HG02938 (cell line): ENCODE measurements at regions not wholly inside any gene's neighbourhood (a gene's known extent, or its start where the extent isn't known, plus 50 kb on each side); places are given as distances from the start of the nearest gene placed in this dataset.

Experiments used
- ATAC-seq: cut with Tn5 transposase; IDR thresholded peaks from one replicate; pipeline ENCODE4 v1.9.1; 2021; ENCODE audit warnings: mild to moderate bottlenecking, moderate library complexity; ENCODE audit not compliant: unreplicated experiment

DNA sequence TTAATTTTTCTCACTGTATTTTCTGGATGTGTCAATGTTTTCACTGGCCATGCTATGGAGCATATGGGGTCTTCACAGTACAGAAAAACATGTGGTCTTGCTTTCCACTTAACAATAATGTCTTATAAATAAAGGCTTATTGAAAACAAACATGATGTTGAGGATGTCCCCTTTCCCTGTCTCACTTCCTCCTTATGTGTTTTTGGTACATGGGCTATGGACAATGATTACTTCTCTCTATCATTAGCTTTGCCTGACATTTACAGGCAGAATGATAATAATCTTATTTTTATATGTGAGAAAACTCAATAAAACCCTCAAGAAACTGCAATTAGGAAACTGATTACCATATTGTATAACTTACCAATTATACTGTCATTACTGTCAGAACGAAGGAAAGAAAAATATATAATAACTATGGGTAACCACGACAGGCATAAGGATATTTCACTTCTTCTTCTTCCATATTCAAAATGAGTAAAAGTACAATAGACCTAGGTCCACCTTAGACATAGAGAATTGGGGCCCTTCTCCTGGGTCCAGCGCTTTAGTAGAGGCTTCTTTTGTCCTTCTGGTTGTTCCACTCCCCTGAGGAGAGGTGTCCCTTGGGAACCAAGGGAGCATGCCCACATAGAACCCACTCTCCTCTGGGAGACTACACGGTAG is 375.0 kb downstream of the MAN2A1 start:
- ATAC-seq = no peak

DNA sequence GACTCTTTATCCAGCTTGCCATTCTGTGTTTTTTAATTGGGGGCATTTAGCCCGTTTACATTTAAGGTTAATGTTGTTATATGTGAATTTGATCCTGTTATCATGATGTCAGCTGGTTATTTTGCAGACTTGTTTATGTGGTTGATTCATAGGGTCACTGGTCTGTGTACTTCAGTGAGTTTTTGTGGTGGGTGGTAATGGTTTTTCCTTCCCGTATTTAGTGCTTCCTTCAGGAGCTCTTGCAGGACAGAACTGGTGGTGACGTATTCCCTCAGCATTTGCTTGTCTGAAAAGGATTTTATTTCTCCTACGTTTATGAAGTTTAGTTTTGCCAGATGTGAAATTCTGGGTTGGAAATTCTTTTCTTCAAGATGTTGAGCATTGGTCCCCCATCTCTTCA is 381.1 kb downstream of the MAN2A1 start:
- no peak for ATAC-seq

DNA sequence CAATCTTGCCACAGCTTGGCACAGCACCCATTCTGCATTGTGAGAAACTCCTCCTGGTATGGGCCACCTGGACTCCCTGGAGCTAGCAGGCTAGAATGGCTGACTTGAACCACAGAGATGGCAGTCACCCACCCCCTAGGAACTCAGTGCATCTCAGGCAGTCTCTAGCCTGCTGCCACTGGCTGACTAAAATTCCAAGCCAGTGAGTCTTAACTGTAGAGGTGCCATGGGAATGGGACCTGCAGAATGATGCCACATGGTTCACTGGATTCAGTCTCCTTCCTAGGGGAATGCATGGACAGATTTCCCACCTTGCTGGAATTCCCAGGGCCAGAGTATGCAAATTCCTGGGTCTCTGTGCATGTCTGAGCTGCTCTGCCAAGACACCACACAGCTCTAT is 382.9 kb downstream of the MAN2A1 start:
- ATAC-seq = no peak

DNA sequence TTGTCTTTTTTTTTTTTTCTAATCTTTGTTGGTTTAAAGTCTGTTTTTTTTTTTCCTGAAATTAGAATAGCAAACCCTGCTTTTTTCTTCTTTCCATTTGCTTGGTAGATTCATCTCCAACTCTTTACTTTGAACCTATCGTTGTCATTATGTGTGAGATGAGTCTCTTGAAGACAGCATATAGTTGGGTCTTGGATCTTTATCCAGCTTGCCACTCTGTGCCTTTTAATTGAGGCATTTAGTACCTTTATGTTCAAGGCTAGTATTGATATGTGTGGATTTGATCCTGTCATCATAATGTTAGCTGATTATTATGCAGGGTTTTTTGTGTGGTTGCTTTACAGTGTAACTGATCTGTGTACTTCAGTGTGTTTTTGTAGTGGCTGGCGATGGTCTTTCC is 383.8 kb downstream of the MAN2A1 start:
- no peak for ATAC-seq

DNA sequence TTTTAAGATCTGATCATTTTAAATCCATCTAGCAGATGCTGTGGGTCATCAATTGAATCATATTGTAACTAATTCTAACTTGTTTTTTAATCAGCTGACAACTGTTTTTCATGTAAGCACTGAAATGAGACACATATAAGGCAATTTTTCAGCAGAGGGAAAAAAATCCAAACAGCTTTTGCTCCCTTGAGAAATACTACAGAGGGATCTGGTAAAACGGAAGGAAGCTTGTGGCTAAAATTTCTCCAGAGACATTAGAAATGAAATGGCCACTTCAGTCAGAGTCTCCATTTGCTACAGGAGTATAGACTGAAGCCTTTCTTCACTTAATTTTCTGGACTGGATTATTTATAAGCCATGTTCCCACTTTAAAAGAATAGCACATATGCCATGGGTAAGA is 385.9 kb downstream of the MAN2A1 start:
- ATAC-seq = no peak

DNA sequence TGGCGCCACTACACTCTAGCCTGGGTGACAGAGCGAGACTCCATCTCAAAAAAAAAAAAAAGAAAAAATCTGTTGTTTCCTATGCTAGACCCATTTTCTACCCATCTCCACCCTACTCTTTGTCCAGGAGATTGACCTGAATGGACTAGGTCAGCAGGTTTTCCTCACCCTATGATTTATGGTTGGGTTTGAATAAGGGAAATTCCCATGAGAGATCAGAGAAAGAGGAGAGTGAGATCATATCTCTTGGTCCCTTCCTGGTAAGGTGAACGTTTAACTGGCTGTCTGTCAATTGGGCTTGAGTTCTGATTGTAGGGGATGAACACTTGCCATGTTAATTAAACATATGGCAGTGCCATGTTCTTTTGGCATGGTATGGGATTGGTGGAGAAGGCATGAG is 387.4 kb downstream of the MAN2A1 start:
- no peak for ATAC-seq

DNA sequence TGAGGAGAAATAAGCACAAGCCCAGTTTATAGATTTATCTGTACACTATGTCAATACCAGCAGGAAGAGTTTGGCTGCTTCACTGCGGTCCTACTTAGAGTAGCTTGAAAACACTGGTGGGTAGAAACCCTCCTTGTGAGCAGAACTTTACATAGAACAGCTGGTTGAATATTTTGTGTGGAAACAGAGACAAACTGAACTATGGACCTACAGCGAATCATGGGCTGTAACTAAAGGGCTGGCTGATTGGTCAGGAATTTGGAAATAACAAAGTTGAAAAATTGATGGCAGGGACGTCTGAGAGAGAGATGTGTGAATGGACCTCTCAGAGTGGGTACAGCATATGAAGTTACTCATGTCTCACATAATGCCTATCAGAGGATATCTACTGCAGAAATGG is 392.5 kb downstream of the MAN2A1 start:
- ATAC-seq = no peak

DNA sequence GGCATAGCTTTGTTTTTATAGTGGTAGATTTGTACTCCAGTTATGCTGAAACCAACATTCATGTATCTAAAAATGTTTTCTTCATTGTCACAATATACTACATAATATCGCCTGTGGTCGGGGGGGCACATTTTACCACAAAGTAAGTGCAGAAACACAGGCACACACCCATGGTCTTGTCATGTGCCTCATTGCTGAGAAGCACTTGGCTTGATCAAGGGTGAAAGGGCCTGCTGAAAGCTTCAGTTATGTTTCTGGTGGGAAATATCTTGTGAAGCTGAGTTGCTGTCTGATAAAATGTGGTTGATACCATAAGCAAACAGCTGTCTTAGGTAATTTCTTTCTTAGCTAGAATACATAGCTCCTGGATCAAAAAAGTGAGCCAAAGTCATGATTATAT is 393.1 kb downstream of the MAN2A1 start:
- no peak for ATAC-seq

DNA sequence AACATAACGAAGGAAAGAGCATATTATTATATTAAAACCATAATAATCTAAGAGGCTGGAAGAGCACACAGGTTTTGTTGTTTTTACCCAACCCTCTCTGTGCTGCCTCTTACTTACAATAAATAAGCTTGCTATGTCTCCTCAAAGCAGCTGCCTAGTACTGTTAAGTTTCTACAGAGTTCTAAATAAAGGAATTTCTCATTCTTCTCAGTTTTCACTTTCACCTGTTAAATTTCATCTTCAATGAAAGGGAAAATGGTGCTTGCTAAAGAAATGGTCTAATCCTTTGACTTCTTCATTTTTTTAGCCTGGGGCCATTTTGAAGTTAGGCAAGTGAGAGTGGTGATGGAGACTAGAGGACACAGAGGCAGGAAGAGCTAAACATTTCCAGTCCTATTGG is 396.1 kb downstream of the MAN2A1 start:
- ATAC-seq = no peak

DNA sequence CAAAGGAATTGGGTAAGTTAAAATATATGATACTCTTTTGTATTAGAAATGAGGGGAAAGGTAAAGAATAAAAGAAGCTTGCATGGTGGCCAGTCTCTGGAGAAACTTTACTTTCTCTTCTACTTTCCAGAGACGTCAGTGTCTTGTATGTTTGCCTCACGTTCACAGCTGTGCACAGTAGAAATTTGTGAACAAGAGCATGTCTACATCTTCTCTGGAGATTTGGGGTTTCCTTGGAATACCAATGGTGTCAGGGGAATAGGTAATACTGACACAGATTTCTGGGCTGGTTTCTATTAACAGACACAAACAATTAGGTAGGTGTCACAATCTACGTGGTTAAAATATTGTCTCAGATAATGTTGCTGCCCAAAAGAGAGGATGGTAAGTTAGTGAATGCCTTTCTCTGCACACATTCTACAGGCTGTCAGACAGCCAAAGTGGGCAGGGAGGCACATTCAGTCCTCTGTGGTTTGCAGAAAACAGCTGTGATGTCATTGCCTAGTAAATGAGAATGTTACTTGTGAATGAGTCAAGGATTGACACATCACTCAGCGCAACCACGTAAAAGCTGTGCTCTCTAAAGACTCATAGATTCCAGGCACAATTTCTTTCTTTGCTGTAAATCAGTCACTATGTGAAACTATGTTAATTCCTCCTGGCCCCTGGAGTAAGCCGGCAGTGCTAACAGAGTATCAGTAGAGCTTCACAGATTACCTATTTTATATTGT is 397.1 kb downstream of the MAN2A1 start:
- no peak for ATAC-seq

DNA sequence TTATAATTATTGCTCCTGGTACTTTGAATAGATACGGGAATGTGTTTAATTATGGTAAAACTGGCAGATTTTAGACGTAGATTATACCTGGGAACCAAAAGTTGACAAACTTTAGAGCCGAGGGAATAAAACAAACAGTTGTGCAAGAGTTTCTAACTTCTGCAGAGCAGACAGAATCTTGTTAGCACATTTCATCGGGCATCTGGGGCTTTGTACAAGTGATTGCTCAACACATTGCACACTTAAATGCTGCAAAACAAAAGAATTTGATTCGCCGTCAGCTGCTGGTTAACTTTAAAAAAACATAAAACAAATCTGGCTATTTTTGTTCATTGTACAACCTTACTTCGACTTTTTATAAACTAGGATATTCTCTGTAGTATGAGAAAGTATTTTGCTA is 398.1 kb downstream of the MAN2A1 start:
- ATAC-seq = no peak

DNA sequence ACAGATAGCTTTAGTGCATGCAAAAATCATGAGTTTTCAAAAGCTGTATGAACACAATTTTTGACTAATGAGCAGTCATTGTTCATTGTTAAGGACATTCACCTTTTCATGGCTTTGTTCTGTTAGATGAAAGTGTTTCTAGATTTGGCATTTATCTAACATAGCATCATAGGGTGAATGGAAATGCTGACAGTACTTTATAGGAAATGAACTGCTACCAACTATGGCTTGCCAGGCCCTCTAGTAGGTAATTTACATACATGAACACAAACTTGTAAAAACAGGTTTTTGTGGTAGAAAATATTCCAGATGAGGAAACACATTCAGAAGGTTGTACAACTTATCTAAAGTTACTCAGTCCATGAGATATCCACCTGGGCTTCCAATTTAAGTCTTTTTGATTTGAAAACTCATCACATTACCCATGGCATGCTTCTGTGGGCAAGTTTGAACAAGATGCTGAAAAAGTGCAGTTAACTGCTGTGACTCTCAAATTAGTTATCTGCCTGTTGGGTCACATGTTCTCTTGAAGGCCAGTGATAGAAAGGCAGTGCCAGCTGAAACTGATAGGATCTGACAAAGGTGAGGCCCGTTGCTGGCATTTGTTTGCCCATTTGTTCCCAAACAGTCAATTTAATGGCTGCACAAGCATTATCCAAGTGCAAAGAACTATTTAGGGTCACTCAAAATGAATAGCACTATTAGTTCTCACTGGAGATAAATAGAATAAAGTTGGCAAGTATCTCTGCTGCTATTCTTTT is 399.1 kb downstream of the MAN2A1 start:
- no peak for ATAC-seq

DNA sequence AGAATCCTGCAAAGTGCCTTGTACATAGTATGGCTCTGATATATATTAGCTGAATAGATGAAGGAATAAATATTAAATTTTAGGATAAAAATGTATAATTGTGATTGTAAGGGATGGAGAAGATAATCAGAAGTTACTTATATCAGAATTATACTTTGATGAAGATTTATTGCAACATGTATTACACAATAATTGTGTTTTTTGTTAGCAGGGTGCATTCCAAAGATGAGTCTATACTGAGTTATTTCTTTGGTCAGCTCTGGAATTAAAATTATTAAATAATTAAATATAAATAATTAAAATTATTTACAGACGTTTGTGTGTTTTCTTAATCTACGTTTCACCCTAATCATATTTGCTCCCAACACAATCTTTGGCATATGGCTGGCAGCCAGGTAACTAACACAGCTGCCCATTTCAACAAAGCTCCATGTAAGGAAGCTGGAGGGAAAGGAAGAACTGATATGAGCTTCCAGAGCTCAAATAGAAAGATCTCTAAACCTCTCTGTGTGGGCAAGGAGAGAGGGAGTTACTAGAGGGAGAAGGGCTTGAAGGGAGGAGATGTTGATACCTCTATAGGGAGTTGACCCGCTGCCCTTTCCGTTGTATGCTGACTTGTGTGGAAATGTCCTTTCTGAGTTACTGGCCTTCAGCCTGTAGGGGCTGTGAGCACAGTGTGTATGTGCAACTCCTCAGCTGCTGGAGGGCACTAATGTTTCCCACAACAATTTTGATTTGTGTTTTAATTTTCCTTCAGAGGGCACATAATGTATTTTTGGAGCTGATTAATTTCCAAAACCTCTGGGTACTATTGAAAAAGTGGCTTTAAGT is 403.4 kb downstream of the MAN2A1 start:
- no peak for ATAC-seq

DNA sequence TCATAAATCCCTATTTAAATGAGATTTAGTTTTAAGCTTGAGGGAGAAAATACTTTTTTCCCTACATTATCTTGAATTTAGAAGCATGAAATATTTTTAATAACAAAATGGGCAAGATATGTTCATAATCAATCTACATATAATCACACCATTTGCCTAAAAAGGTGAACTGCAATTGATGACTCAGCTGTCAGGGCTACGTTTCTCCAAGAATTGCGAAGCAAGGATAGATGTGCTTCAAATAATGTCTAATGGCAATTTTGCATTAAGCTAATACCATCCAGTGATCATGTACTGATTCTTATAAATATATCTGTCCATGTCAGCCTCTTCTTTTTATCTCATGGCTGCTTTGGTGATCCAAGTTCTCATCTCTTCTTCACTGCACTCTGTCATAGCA is 404.4 kb downstream of the MAN2A1 start:
- no peak for ATAC-seq

DNA sequence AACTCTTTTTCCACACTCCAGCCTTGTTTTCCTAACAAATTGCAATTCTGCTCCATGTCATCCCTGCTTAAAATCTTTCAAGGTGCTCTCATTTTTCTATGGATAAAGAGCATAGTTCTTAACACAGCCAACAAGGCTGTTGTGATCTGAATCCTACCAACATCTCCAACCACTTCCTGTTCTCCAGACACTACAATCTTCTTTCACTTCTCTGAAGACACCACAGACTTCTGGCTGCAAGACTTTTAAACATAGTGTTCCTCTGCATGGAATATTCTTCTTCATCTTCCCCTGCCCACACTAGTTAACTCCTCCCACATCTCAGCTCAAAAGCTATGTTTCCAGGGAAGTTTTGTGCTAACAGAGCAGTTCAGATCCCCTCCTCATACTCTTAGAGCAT is 404.8 kb downstream of the MAN2A1 start:
- no peak for ATAC-seq

DNA sequence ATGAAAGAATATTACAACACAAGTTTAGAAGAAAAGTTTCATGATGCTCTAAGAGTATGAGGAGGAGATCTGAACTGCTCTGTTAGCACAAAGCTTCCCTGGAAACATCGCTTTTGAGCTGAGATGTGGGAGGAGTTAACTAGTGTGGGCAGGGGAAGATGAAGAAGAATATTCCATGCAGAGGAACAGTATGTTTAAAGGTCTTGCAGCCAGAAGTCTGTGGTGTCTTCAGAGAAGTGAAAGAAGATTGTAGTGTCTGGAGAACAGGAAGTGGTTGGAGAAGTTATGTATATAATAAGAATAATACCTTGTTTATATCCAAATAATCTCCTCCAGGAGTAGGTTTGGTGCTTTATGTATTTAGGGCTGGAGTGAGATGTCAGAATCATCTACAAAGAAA is 406.7 kb downstream of the MAN2A1 start:
- no peak for ATAC-seq

DNA sequence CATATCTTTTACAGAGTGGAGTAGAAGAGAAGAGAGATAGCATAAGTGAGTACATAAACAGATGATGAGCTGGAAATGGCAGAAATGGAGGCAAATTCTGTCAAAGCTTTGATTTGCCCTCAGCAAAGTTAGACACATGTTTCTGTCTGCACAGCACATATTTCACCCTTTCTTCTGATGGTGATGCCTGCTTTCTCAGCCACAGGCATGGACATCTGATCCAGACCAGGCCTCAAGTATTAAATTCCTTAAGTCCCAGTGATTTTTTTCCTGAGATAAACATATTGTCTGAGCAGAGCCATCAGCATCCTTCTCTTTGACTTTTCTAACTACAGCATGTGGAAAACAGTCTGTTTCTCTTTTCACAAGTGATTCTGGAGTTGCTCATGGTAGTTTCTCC is 409.8 kb downstream of the MAN2A1 start:
- ATAC-seq = no peak

DNA sequence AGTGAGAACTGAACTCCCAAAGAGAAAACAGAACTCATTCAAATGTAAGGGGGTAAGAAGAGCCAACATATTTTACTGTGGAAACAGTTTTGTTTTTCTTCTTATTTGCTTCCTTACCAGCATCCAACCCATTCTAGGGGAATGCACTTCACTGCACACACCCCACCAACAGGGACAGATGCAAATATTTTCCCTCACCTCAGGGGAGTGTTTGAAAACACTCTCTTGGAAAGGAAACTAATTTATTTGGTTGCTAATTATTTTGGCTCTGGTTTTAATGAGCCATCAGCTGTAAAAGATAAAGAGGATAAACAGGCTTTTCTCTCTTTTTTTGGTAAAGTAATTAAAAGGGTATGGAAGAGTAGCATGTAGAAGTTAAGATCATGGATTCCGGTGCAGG is 413.4 kb downstream of the MAN2A1 start:
- no peak for ATAC-seq

DNA sequence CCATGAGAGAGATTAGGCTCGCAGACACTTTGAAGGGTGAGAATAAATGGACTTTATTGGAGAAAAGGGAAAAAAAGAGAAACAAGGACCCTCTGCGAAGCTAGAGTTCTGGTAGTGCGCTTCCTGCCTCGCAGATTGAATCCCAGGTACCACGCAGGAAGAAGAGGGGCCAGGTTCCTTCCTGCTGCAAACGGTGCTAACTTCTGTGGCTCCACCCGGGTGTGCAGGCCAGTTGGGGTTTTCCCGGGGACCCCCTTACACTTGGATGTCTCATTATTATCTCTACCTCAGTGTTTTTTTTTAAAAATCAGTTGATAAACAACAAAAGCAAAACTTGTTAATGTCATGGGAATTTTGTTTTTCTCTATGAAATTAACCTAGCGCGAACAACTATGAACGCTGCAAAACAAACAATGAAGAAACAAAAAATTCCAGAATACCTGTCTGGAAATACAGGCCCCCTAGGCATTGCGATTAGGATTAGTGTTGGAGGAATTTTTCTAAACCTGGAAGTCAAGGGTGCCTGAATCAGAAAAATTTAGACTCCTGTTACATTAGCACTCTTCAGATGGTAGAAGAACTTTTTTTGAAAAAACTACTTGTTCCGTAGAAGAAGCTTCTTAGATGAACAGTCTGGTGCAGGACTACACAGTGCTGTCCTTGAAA is 414.5 kb downstream of the MAN2A1 start:
- ATAC-seq = no peak

DNA sequence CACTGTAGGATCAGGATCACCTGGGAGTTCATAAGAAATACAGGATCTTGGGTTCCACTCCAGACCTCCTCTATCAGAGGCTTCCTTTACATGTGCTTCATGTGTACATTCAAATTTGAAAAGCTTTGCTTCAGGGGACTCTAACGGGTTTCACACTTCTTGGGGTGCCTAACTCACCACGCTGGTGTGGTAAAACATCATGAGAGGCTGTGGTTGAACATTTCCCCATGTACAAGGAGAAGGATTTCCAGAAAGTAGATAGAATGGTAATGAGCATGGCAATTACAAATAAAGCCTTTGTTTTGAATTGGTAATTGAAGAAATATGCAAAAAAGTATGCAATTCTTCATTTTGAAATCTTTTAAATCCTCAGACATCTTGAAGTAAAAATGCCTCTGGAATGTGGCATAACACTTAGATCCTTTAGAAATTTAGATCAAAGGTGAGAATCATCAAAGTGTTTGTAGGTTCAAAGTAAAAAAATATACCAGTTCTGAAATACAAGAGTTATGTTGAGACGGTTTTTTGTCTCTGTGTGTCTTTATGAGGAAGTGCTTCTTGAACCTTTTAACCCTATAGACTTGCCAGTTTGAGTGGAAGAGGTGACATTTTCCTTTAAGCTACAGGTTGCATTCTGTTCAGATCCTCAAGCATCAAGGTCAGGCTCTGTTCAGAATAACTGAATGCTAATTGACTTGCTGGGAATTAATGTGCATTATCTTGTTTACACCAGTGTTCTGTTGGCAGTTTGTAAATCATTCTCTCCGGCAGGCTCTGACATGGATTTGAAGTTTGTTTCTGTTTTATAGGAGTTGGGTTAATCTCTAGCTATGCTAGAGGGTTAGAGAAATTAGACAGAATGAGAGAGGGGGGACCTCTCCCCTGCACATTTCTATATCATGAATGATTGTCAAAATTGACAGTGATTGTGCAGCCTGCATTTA is 415.3 kb downstream of the MAN2A1 start:
- ATAC-seq = no peak
